Gastroesophageal sphincter (tissue), 3 donors: ENCODE measurements at regions not wholly inside any gene's neighbourhood (a gene's known extent, or its start where the extent isn't known, plus 50 kb on each side); places are given as distances from the start of the nearest gene placed in this dataset.

Experiments used
- CTCF ChIP-seq, 4 experiments: fragments of 200-600 bp in 2 of 4; fragments of 450-650 bp in 2 of 4; sonication (generic) in 1 of 4; IDR thresholded peaks; one replicate each; pipeline ENCODE4 v1.5.1; 2017 to 2019; ENCODE audit warnings: antibody characterized with exemption in 4 of 4, mild to moderate bottlenecking in 2 of 4, moderate library complexity in 2 of 4
- EP300 ChIP-seq: sonication (generic); formaldehyde crosslinking; IDR thresholded peaks from one replicate; pipeline ENCODE4 v1.6.1; 2017; ENCODE audit warnings: antibody characterized with exemption, mild to moderate bottlenecking

GRCh38 chr12:124210991-124211577, 83.8 kb upstream of the RFLNA start:
- TF ChIP-seq EP300 (no peak), CTCF (IDR thresholded peaks at IDR 0.05) (no peak)
